Ovary (tissue), 3 donors: ENCODE measurements at regions not wholly inside any gene's neighbourhood (a gene's known extent, or its start where the extent isn't known, plus 50 kb on each side); places are given as distances from the start of the nearest gene placed in this dataset.

Experiments
- POLR2A ChIP-seq: fragments of 450-650 bp; IDR thresholded peaks from one replicate; pipeline ENCODE4 v1.6.1; 2017; ENCODE audit warnings: antibody characterized with exemption, mild to moderate bottlenecking, moderate library complexity
- TF ChIP-seq, protein P1 (sequence below), 3 donors: fragments of 450-650 bp in 2 of 3; fragments of 200-600 bp in 1 of 3; IDR thresholded peaks; one replicate each; pipeline versions ENCODE4 v1.5.1 to v1.8.0; 2016 to 2022; ENCODE audit warnings: antibody characterized with exemption in 3 of 3, mild to moderate bottlenecking in 1 of 3
- donor health status: DM: no; HTN: no; CAD: no.

DNA sequence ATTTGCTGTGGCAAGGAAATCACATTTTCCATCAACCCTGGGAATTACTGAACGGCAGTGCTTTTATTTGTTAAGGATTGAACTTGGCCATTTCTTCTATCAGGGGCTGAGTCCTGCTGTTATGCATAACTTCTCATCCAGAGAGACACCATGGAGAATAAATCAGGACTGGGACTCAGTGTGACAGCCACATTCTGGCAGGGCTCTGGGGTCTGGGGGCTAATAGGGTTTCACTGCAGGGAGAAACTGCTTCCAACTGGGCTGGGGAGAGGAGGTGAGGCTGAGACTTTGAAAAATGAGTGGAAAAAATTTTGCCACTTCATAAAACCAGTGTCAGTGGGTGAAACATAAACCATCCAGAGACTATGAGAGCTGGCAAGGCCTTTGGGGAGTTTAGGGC, 95.7 kb upstream of the ALDH1B1 start:
- TF ChIP-seq, protein P1, sequence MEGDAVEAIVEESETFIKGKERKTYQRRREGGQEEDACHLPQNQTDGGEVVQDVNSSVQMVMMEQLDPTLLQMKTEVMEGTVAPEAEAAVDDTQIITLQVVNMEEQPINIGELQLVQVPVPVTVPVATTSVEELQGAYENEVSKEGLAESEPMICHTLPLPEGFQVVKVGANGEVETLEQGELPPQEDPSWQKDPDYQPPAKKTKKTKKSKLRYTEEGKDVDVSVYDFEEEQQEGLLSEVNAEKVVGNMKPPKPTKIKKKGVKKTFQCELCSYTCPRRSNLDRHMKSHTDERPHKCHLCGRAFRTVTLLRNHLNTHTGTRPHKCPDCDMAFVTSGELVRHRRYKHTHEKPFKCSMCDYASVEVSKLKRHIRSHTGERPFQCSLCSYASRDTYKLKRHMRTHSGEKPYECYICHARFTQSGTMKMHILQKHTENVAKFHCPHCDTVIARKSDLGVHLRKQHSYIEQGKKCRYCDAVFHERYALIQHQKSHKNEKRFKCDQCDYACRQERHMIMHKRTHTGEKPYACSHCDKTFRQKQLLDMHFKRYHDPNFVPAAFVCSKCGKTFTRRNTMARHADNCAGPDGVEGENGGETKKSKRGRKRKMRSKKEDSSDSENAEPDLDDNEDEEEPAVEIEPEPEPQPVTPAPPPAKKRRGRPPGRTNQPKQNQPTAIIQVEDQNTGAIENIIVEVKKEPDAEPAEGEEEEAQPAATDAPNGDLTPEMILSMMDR (IDR thresholded peaks at IDR 0.05) = no peak
- no peak for TF ChIP-seq POLR2A
